WTC11 (cell line): ENCODE measurements at regions not wholly inside any gene's neighbourhood (a gene's known extent, or its start where the extent isn't known, plus 50 kb on each side); places are given as distances from the start of the nearest gene placed in this dataset.

ENCODE experiments used
- CBFB ChIP-seq: sonication (generic); formaldehyde crosslinking; IDR thresholded peaks from 2 replicates; pipeline ENCODE4 v1.8.1; 2022; ENCODE audit warnings: mild to moderate bottlenecking, low read depth, missing genetic modification reagents
- CREM ChIP-seq: sonication (generic); formaldehyde crosslinking; IDR thresholded peaks from 2 replicates; pipeline ENCODE4 v1.8.1; 2022; ENCODE audit warnings: mild to moderate bottlenecking, missing genetic modification reagents, moderate library complexity
- CTCF ChIP-seq: fragments of 200-600 bp; IDR thresholded peaks from 2 replicates; pipeline ENCODE4 v1.8.0; 2022; ENCODE audit warnings: antibody characterized with exemption
- E2F1 ChIP-seq: sonication (generic); formaldehyde crosslinking; IDR thresholded peaks from 2 replicates; pipeline ENCODE4 v1.8.0; 2022; ENCODE audit warnings: mild to moderate bottlenecking, missing genetic modification reagents
- ELF4 ChIP-seq: sonication (generic); formaldehyde crosslinking; IDR thresholded peaks from 2 replicates; pipeline ENCODE4 v1.8.1; 2022; ENCODE audit warnings: low read depth, mild to moderate bottlenecking, moderate library complexity, missing genetic modification reagents
- ERG ChIP-seq: fragments of 250-450 bp; sonication (Bioruptor Pico); IDR thresholded peaks from 2 replicates; pipeline ENCODE4 v1.8.0; 2021; ENCODE audit warnings: mild to moderate bottlenecking
- ETV6 ChIP-seq: sonication (generic); formaldehyde crosslinking; IDR thresholded peaks from 2 replicates; pipeline ENCODE4 v1.8.1; 2022; ENCODE audit warnings: mild to moderate bottlenecking, missing genetic modification reagents
- FOXJ3 ChIP-seq: sonication (generic); formaldehyde crosslinking; IDR thresholded peaks from 2 replicates; pipeline ENCODE4 v1.9.0; 2021; ENCODE audit warnings: missing genetic modification reagents, mild to moderate bottlenecking, borderline replicate concordance
- HMGA2 ChIP-seq: fragments of 250-450 bp; sonication (Bioruptor Pico); IDR thresholded peaks from 2 replicates; pipeline ENCODE4 v1.4.0; 2021; ENCODE audit warnings: mild to moderate bottlenecking, moderate library complexity
- JAZF1 ChIP-seq: fragments of 250-450 bp; sonication (Bioruptor Pico); IDR thresholded peaks from 2 replicates; pipeline ENCODE4 v1.9.0; 2021; ENCODE audit warnings: moderate library complexity, mild to moderate bottlenecking, inconsistent platforms
- JUN ChIP-seq: sonication (generic); formaldehyde crosslinking; IDR thresholded peaks from 2 replicates; pipeline ENCODE4 v1.8.0; 2023; ENCODE audit warnings: mild to moderate bottlenecking, missing genetic modification reagents
- NFYB ChIP-seq: sonication (generic); formaldehyde crosslinking; conservative IDR thresholded peaks from 2 replicates; pipeline ENCODE4 v1.8.0; 2022; ENCODE audit warnings: low read depth, missing genetic modification reagents
- NR1H2 ChIP-seq: sonication (generic); formaldehyde crosslinking; IDR thresholded peaks from 2 replicates; pipeline ENCODE4 v1.9.0; 2021; ENCODE audit warnings: mild to moderate bottlenecking, moderate library complexity, missing genetic modification reagents
- NR2C2 ChIP-seq: sonication (generic); formaldehyde crosslinking; IDR thresholded peaks from 2 replicates; pipeline ENCODE4 v1.8.0; 2022; ENCODE audit warnings: mild to moderate bottlenecking, missing genetic modification reagents
- NR3C1 ChIP-seq: sonication (generic); formaldehyde crosslinking; conservative IDR thresholded peaks from 2 replicates; pipeline ENCODE4 v1.8.1; 2023; ENCODE audit warnings: low read depth, mild to moderate bottlenecking, missing genetic modification reagents
- RORB ChIP-seq: fragments of 250-450 bp; sonication (Bioruptor Pico); IDR thresholded peaks from 2 replicates; pipeline ENCODE4 v1.9.0; 2021; ENCODE audit warnings: mild to moderate bottlenecking
- SMAD3 ChIP-seq: sonication (generic); formaldehyde crosslinking; IDR thresholded peaks from 2 replicates; pipeline ENCODE4 v1.8.0; 2022; ENCODE audit warnings: missing genetic modification reagents, mild to moderate bottlenecking, borderline replicate concordance
- SOX15 ChIP-seq: fragments of 250-450 bp; sonication (Bioruptor Pico); IDR thresholded peaks from 2 replicates; pipeline ENCODE4 v1.9.0; 2021; ENCODE audit warnings: mild to moderate bottlenecking
- USF1 ChIP-seq: sonication (generic); formaldehyde crosslinking; IDR thresholded peaks from 2 replicates; pipeline ENCODE4 v1.8.0; 2022; ENCODE audit warnings: mild to moderate bottlenecking, missing genetic modification reagents
- ZNF232 ChIP-seq: sonication (generic); formaldehyde crosslinking; IDR thresholded peaks from 2 replicates; pipeline ENCODE4 v1.8.0; 2022; ENCODE audit warnings: mild to moderate bottlenecking, missing genetic modification reagents
- ZNF263 ChIP-seq: sonication (generic); formaldehyde crosslinking; IDR thresholded peaks from 2 replicates; pipeline ENCODE4 v1.8.1; 2022; ENCODE audit warnings: low read depth, mild to moderate bottlenecking, moderate library complexity, missing genetic modification reagents
- ZNF281 ChIP-seq: sonication (generic); formaldehyde crosslinking; IDR thresholded peaks from 2 replicates; pipeline ENCODE4 v1.8.0; 2023; ENCODE audit warnings: mild to moderate bottlenecking, missing genetic modification reagents
- ZNF671 ChIP-seq: fragments of 250-450 bp; sonication (Bioruptor Pico); IDR thresholded peaks from 2 replicates; pipeline ENCODE4 v1.8.0; 2021; ENCODE audit warnings: mild to moderate bottlenecking
- TF ChIP-seq, protein P1 (sequence below): fragments of 250-450 bp; sonication (Bioruptor Pico); IDR thresholded peaks from 2 replicates; pipeline ENCODE4 v1.9.0; 2021; ENCODE audit warnings: mild to moderate bottlenecking
- TF ChIP-seq, protein P2 (sequence below): sonication (generic); formaldehyde crosslinking; conservative IDR thresholded peaks from 2 replicates; pipeline ENCODE4 v1.8.1; 2023; ENCODE audit warnings: mild to moderate bottlenecking, low read depth, missing genetic modification reagents, moderate library complexity
- TF ChIP-seq, protein P3 (sequence below): fragments of 250-450 bp; sonication (Bioruptor Pico); IDR thresholded peaks from 2 replicates; pipeline ENCODE4 v1.9.0; 2021; ENCODE audit warnings: moderate library complexity, mild to moderate bottlenecking, inconsistent platforms, borderline replicate concordance

DNA sequence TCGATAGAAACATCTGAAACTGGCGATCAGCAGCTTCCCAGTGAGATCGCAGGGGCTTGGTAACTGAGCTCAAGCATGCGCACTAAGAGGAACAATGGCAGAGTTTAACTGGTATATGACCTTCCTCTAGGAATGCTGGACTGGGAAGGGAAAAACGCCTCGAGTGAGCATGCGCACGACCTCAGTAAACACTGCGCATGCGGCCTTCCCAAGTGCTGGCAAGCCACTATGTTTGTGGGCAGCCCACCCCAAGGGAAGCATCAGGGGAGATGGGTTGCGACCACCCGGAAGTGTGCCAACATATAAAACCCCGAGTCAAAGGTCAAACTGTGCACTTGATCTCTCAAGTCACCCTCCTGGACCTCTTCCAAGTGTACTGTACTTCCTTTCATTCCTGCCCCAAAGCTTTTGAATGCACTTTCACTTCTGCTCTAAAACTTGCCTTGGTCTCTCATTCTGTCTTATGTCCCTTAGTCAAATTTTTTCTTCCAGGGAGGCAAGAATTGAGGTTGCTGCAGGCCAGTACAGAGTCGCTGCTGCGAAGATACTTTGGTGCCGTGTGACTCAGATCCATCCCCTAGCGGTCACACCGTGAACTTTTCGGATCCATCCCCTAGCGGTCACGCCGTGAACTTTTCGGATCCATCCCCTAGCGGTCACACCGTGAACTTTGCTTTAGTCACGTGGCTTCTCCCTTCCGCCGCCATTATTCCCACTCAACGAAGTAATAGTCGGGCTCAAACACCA, 243.3 kb downstream of the FAM43A start (continued):
- no peak for TF ChIP-seq ZNF281 (CRISPR knock-in tag)
- no peak for TF ChIP-seq NFYB (CRISPR knock-in tag)
- TF ChIP-seq E2F1, result no peak
- TF ChIP-seq ETV6, result 0 out of 2 replicates have a peak, but pooled peaks have one; percentile 31
- no peak for TF ChIP-seq ZNF671
- TF ChIP-seq ELF4 (CRISPR knock-in tag), result no peak
- peak; percentile 91 for TF ChIP-seq USF1 (CRISPR knock-in tag)
- no peak for TF ChIP-seq CBFB (CRISPR knock-in tag)
- no peak for TF ChIP-seq NR1H2 (CRISPR knock-in tag)
- TF ChIP-seq ZNF232 (CRISPR knock-in tag), result no peak
- TF ChIP-seq, protein P1, sequence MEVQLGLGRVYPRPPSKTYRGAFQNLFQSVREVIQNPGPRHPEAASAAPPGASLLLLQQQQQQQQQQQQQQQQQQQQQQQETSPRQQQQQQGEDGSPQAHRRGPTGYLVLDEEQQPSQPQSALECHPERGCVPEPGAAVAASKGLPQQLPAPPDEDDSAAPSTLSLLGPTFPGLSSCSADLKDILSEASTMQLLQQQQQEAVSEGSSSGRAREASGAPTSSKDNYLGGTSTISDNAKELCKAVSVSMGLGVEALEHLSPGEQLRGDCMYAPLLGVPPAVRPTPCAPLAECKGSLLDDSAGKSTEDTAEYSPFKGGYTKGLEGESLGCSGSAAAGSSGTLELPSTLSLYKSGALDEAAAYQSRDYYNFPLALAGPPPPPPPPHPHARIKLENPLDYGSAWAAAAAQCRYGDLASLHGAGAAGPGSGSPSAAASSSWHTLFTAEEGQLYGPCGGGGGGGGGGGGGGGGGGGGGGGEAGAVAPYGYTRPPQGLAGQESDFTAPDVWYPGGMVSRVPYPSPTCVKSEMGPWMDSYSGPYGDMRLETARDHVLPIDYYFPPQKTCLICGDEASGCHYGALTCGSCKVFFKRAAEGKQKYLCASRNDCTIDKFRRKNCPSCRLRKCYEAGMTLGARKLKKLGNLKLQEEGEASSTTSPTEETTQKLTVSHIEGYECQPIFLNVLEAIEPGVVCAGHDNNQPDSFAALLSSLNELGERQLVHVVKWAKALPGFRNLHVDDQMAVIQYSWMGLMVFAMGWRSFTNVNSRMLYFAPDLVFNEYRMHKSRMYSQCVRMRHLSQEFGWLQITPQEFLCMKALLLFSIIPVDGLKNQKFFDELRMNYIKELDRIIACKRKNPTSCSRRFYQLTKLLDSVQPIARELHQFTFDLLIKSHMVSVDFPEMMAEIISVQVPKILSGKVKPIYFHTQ (CRISPR knock-in tag), result peak; percentile 52; the same call in 1 of the 2 replicates
- TF ChIP-seq HMGA2 (CRISPR knock-in tag), result no peak
- TF ChIP-seq, protein P2, sequence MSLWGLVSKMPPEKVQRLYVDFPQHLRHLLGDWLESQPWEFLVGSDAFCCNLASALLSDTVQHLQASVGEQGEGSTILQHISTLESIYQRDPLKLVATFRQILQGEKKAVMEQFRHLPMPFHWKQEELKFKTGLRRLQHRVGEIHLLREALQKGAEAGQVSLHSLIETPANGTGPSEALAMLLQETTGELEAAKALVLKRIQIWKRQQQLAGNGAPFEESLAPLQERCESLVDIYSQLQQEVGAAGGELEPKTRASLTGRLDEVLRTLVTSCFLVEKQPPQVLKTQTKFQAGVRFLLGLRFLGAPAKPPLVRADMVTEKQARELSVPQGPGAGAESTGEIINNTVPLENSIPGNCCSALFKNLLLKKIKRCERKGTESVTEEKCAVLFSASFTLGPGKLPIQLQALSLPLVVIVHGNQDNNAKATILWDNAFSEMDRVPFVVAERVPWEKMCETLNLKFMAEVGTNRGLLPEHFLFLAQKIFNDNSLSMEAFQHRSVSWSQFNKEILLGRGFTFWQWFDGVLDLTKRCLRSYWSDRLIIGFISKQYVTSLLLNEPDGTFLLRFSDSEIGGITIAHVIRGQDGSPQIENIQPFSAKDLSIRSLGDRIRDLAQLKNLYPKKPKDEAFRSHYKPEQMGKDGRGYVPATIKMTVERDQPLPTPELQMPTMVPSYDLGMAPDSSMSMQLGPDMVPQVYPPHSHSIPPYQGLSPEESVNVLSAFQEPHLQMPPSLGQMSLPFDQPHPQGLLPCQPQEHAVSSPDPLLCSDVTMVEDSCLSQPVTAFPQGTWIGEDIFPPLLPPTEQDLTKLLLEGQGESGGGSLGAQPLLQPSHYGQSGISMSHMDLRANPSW (CRISPR knock-in tag), result no peak
- no peak for TF ChIP-seq NR3C1 (CRISPR knock-in tag)
- TF ChIP-seq ERG (CRISPR knock-in tag), result no peak
- 0 out of 2 replicates have a peak, but pooled peaks have one; percentile 42 for TF ChIP-seq SMAD3 (CRISPR knock-in tag)
- no peak for TF ChIP-seq CREM (CRISPR knock-in tag)
- peak; percentile 46; the same call in 1 of the 2 replicates for TF ChIP-seq NR2C2 (CRISPR knock-in tag)
- TF ChIP-seq ZNF263 (CRISPR knock-in tag), result no peak
- TF ChIP-seq CTCF, result peak; percentile 99
- TF ChIP-seq, protein P3, sequence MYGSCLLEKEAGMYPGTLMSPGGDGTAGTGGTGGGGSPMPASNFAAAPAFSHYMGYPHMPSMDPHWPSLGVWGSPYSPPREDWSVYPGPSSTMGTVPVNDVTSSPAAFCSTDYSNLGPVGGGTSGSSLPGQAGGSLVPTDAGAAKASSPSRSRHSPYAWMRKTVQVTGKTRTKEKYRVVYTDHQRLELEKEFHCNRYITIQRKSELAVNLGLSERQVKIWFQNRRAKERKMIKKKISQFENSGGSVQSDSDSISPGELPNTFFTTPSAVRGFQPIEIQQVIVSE (CRISPR knock-in tag), result no peak
- TF ChIP-seq JAZF1 (CRISPR knock-in tag), result no peak
- no peak for TF ChIP-seq FOXJ3 (CRISPR knock-in tag)
- TF ChIP-seq SOX15 (CRISPR knock-in tag), result no peak
- TF ChIP-seq RORB (CRISPR knock-in tag), result no peak
- no peak for TF ChIP-seq JUN
